SK-N-SH (cell line): ENCODE measurements at regions not wholly inside any gene's neighbourhood (a gene's known extent, or its start where the extent isn't known, plus 50 kb on each side); places are given as distances from the start of the nearest gene placed in this dataset.

ENCODE experiments used
- CTCF ChIA-PET: fragments of 300-600, 350-600 bp; formaldehyde crosslinking; extraction: SDS; loops from one replicate; lab custom pipeline; 2021; lab: Yijun Ruan, JAX
- POLR2A ChIA-PET: fragments of 350-600 bp; sonication (Branson Sonifier 250); formaldehyde crosslinking; extraction: SDS; loops from one replicate; lab custom pipeline; 2020; ENCODE audit warnings: antibody characterized with exemption, inconsistent platforms; lab: Yijun Ruan, JAX
- DNase-seq: peaks from one replicate; pipeline ENCODE4 v3.0.0; 2012
- H2AFZ ChIP-seq: fragments of 200-600 bp; sonication (generic); 2 replicates; pipeline ENCODE4 v1.8.1; 2016; ENCODE audit warnings: antibody characterized with exemption, mild to moderate bottlenecking, low read depth
- H3F3A ChIP-seq: fragments of 200-600 bp; sonication (generic); replicated peaks from 2 replicates; pipeline ENCODE3; 2016; ENCODE audit warnings: antibody characterized with exemption, mild to moderate bottlenecking; ENCODE audit not compliant: insufficient read depth
- H3K27ac ChIP-seq, 2 experiments: fragments of 200-500 bp in 1 of 2; fragments of 200-600 bp in 1 of 2; sonication (Bioruptor generic) in 1 of 2; sonication (generic), shearing (Covaris generic) in 1 of 2; 2 replicates each; pipeline versions ENCODE4 v1.5.1 to v1.6.1; 2014 to 2016; ENCODE audit warnings: low read depth in 2 of 2, inconsistent platforms in 1 of 2, low read length in 1 of 2, mild to moderate bottlenecking in 1 of 2, mixed read lengths in 1 of 2
- H3K27me3 ChIP-seq: fragments of 200-600 bp; sonication (generic), shearing (Covaris generic); 2 replicates; pipeline ENCODE4 v1.6.1; 2016; ENCODE audit warnings: mixed run types; ENCODE audit not compliant: insufficient read depth
- H3K36me3 ChIP-seq, 2 experiments: fragments of 200-500 bp in 1 of 2; fragments of 200-600 bp in 1 of 2; sonication (Bioruptor generic) in 1 of 2; sonication (generic) in 1 of 2; replicated peaks in 1 of 2; 2 replicates each; pipeline versions ENCODE3 to v1.5.1; 2014 to 2016; ENCODE audit warnings: low read length in 1 of 2, mild to moderate bottlenecking in 1 of 2; ENCODE audit not compliant: insufficient read depth in 2 of 2, control insufficient read depth in 1 of 2
- H3K4me1 ChIP-seq, 2 experiments: fragments of 200-500 bp in 1 of 2; fragments of 200-600 bp in 1 of 2; sonication (Bioruptor generic) in 1 of 2; sonication (generic), shearing (Covaris generic) in 1 of 2; 2 replicates each; pipeline versions ENCODE4 v1.5.1 to v1.6.1; 2014 to 2016; ENCODE audit warnings: low read depth in 1 of 2, low read length in 1 of 2, mixed run types in 1 of 2; ENCODE audit not compliant: insufficient read depth in 2 of 2, control insufficient read depth in 1 of 2
- H3K4me2 ChIP-seq: fragments of 200-600 bp; sonication (generic), shearing (Covaris generic); 2 replicates; pipeline ENCODE4 v1.6.1; 2017; ENCODE audit warnings: mixed run types
- H3K4me3 ChIP-seq, 2 experiments: fragments of 200-500 bp in 1 of 2; fragments of 200-600 bp in 1 of 2; sonication (Bioruptor generic) in 1 of 2; sonication (generic), shearing (Covaris generic) in 1 of 2; 2 replicates each; pipeline versions ENCODE4 v1.5.1 to v1.8.1; 2014 to 2016; ENCODE audit warnings: low read depth in 2 of 2, inconsistent platforms in 1 of 2, low read length in 1 of 2, mild to moderate bottlenecking in 1 of 2, mixed read lengths in 1 of 2, moderate library complexity in 1 of 2
- H3K79me2 ChIP-seq: fragments of 200-600 bp; sonication (generic); 2 replicates; pipeline ENCODE4 v1.8.1; 2017; ENCODE audit warnings: mild to moderate bottlenecking; ENCODE audit not compliant: insufficient read depth
- H3K9ac ChIP-seq: fragments of 200-600 bp; sonication (generic); 2 replicates; pipeline ENCODE4 v1.6.1; 2017; ENCODE audit warnings: mixed run types
- H3K9me2 ChIP-seq: fragments of 200-600 bp; sonication (generic); 2 replicates; pipeline ENCODE4 v1.6.1; 2017; ENCODE audit warnings: mixed run types
- H3K9me3 ChIP-seq: fragments of 200-600 bp; sonication (generic); 2 replicates; pipeline ENCODE4 v1.6.1; 2017; ENCODE audit warnings: mixed run types, mild to moderate bottlenecking, moderate library complexity
- H4K20me1 ChIP-seq: fragments of 200-600 bp; sonication (generic); 2 replicates; pipeline ENCODE4 v1.6.1; 2017; ENCODE audit warnings: mild to moderate bottlenecking, mixed run types; ENCODE audit not compliant: insufficient read depth
- EZH2phosphoT487 ChIP-seq: fragments of 200-600 bp; sonication (generic); IDR thresholded peaks from 2 replicates; pipeline ENCODE4 v1.6.1; 2017; ENCODE audit warnings: low read depth, mixed run types, mild to moderate bottlenecking, antibody characterized with exemption, moderate library complexity, borderline replicate concordance
- FOXJ3 ChIP-seq: sonication (generic); formaldehyde crosslinking; IDR thresholded peaks from 2 replicates; pipeline ENCODE4 v1.5.1; 2020; ENCODE audit warnings: mild to moderate bottlenecking, missing genetic modification reagents
- FOXM1 ChIP-seq: IDR thresholded peaks from 2 replicates; pipeline ENCODE4 v1.4.0; 2012; ENCODE audit warnings: low read depth, mild to moderate bottlenecking
- IRF3 ChIP-seq: fragments of 150-350 bp; IDR thresholded peaks from 2 replicates; pipeline ENCODE4 v1.6.1; 2016; ENCODE audit warnings: mild to moderate bottlenecking, low read depth, low read length
- MEF2A ChIP-seq: IDR thresholded peaks from 2 replicates; pipeline ENCODE4 v1.4.0; 2012; ENCODE audit warnings: low read depth, borderline replicate concordance
- RAD21 ChIP-seq: IDR thresholded peaks from 2 replicates; pipeline ENCODE4 v1.6.1; 2012; ENCODE audit warnings: mild to moderate bottlenecking, low read length
- REST ChIP-seq: IDR thresholded peaks from 2 replicates; pipeline ENCODE4 v1.6.1; 2012; ENCODE audit warnings: mild to moderate bottlenecking, low read depth, low read length, moderate library complexity
- RXRA ChIP-seq: IDR thresholded peaks from 2 replicates; pipeline ENCODE4 v1.4.0; 2012; ENCODE audit warnings: low read depth, mild to moderate bottlenecking, borderline replicate concordance
- SIN3A ChIP-seq: IDR thresholded peaks from 2 replicates; pipeline ENCODE4 v1.6.1; 2012; ENCODE audit warnings: low read depth, mild to moderate bottlenecking, low read length, moderate library complexity, borderline replicate concordance
- USF1 ChIP-seq: IDR thresholded peaks from 2 replicates; pipeline ENCODE4 v1.4.0; 2012; ENCODE audit warnings: low read depth, borderline replicate concordance
- WGBS: methylation state at CpG from one replicate; pipeline ENCODE4 v1.1.6; 2017; ENCODE audit warnings: low lambda C conversion rate; 5-methylcytosine and 5-hydroxymethylcytosine counted together

GRCh38 chr15:60110909-60111308 is 106.8 kb downstream of the FOXB1 start:
- Histone ChIP-seq H3K4me3 (no peak overlapping the region), H3K9ac (no peak overlapping the region), H3K9me2 (no peaks in the 10 kb centered on the region), H3K79me2 (no peaks in the 10 kb centered on the region), H3K4me1 (no peaks in the 10 kb centered on the region)
- TF ChIP-seq MEF2A, result no peak
- TF ChIP-seq EZH2phosphoT487, result no peak
- TF ChIP-seq IRF3, result no peak
- no peak for TF ChIP-seq RAD21
- TF ChIP-seq USF1, result no peak
- TF ChIP-seq FOXM1, result no peak
- TF ChIP-seq SIN3A, result no peak
- no peak for TF ChIP-seq RXRA
- no peak for TF ChIP-seq REST
- no peak for TF ChIP-seq FOXJ3
- TF ChIP-seq, all 33 proteins: peak for 0
- DNase-seq, result no peak
- Histone ChIP-seq H3K36me3 (no peaks in the 10 kb centered on the region), H2AFZ (no peak overlapping the region), H3F3A (no peaks in the 10 kb centered on the region), H3K9me3 (no peaks in the 10 kb centered on the region; the same call in 1 of the 2 replicates), H3K27me3 (no peaks in the 10 kb centered on the region; the same call in 1 of the 2 replicates), H4K20me1 (no peaks in the 10 kb centered on the region), H3K4me2 (no peak overlapping the region), H3K27ac (no peak overlapping the region)
- 21% methylated on average over 5 of the region's 5 CpGs for WGBS
- ChIA-PET CTCF (no interaction called here), POLR2A (no interaction called here)
